HEK293T (cell line): ENCODE measurements at regions not wholly inside any gene's neighbourhood (a gene's known extent, or its start where the extent isn't known, plus 50 kb on each side); places are given as distances from the start of the nearest gene placed in this dataset.

Source experiments
- CTCF ChIA-PET: fragments of 350-600 bp; formaldehyde crosslinking; extraction: SDS; loops from one replicate; lab custom pipeline; 2021; ENCODE audit warnings: antibody characterized with exemption, inconsistent platforms; lab: Yijun Ruan, JAX
- POLR2A ChIA-PET: fragments of 350-600 bp; formaldehyde crosslinking; extraction: SDS; loops from one replicate; lab custom pipeline; 2020; ENCODE audit warnings: antibody characterized with exemption, inconsistent platforms; lab: Yijun Ruan, JAX
- DNase-seq: peaks from one replicate; pipeline ENCODE4 v3.0.0; 2012; ENCODE audit warnings: mixed read lengths; ENCODE audit errors: extremely low spot score
- ARNT ChIP-seq: fragments of 450-650 bp; IDR thresholded peaks from 2 replicates; pipeline ENCODE4 v1.6.1; 2017; ENCODE audit warnings: mild to moderate bottlenecking
- BHLHE40 ChIP-seq: fragments of 450-650 bp; IDR thresholded peaks from 2 replicates; pipeline ENCODE4 v1.6.1; 2016; ENCODE audit warnings: mild to moderate bottlenecking, moderate library complexity, borderline replicate concordance
- CTBP1 ChIP-seq: fragments of 450-650 bp; IDR thresholded peaks from 2 replicates; pipeline ENCODE4 v1.6.1; 2016; ENCODE audit warnings: borderline replicate concordance
- ELF4 ChIP-seq: fragments of 450-650 bp; IDR thresholded peaks from 2 replicates; pipeline ENCODE4 v1.6.1; 2017; ENCODE audit warnings: antibody characterized with exemption
- FOXA1 ChIP-seq: fragments of 450-650 bp; IDR thresholded peaks from 2 replicates; pipeline ENCODE4 v1.6.1; 2016; ENCODE audit warnings: mild to moderate bottlenecking
- FOXK2 ChIP-seq: fragments of 450-650 bp; IDR thresholded peaks from 2 replicates; pipeline ENCODE4 v1.6.1; 2016; ENCODE audit warnings: mild to moderate bottlenecking
- FOXM1 ChIP-seq: fragments of 450-650 bp; IDR thresholded peaks from 2 replicates; pipeline ENCODE4 v1.6.1; 2017; ENCODE audit warnings: mild to moderate bottlenecking, borderline replicate concordance
- HDGF ChIP-seq: fragments of 450-650 bp; IDR thresholded peaks from 2 replicates; pipeline ENCODE4 v1.6.1; 2017; ENCODE audit warnings: antibody characterized with exemption, borderline replicate concordance
- L3MBTL2 ChIP-seq: fragments of 450-650 bp; conservative IDR thresholded peaks from 2 replicates; pipeline ENCODE4 v1.6.1; 2016; ENCODE audit warnings: mild to moderate bottlenecking
- LEF1 ChIP-seq: fragments of 450-650 bp; IDR thresholded peaks from 2 replicates; pipeline ENCODE4 v1.6.1; 2017; ENCODE audit warnings: mild to moderate bottlenecking, borderline replicate concordance
- NFRKB ChIP-seq: fragments of 450-650 bp; IDR thresholded peaks from 2 replicates; pipeline ENCODE4 v1.6.1; 2016; ENCODE audit warnings: mild to moderate bottlenecking, moderate library complexity
- PKNOX1 ChIP-seq: fragments of 450-650 bp; IDR thresholded peaks from 2 replicates; pipeline ENCODE4 v1.6.1; 2016
- SP1 ChIP-seq: fragments of 450-650 bp; IDR thresholded peaks from 2 replicates; pipeline ENCODE4 v1.6.1; 2017
- SUZ12 ChIP-seq: fragments of 450-650 bp; IDR thresholded peaks from 2 replicates; pipeline ENCODE4 v1.6.1; 2016; ENCODE audit warnings: mild to moderate bottlenecking
- TARDBP ChIP-seq: fragments of 450-650 bp; IDR thresholded peaks from 2 replicates; pipeline ENCODE4 v1.6.1; 2016
- ZNF384 ChIP-seq: fragments of 450-650 bp; IDR thresholded peaks from 2 replicates; pipeline ENCODE4 v1.6.1; 2016

GRCh38 chrX:2587146-2587545, 86.4 kb upstream of the DHRSX start:
- no peak for DNase-seq
- no peak for TF ChIP-seq FOXM1
- TF ChIP-seq NFRKB: no peak
- TF ChIP-seq CTBP1: no peak
- no peak for TF ChIP-seq BHLHE40
- no peak for TF ChIP-seq ARNT
- no peak for TF ChIP-seq TARDBP
- TF ChIP-seq FOXK2: no peak
- TF ChIP-seq ELF4: no peak
- POLR2A ChIA-PET: no interaction called here
- CTCF ChIA-PET: no interaction called here

- POLR2A ChIA-PET: no interaction called here
- CTCF ChIA-PET: no interaction called here
- DNase-seq: no peak
Measured at GRCh38 chrX:2585158-2585470, 84.3 kb upstream of the DHRSX start.

GRCh38 chrX:2584251-2585157, 83.7 kb upstream of the DHRSX start:
- POLR2A ChIA-PET: no interaction called here

More at GRCh38 chrX:2585158-2585470, 84.3 kb upstream of the DHRSX start:
- TF ChIP-seq NFRKB (no peak), ZNF384 (no peak), CTBP1 (no peak), LEF1 (no peak), HDGF (no peak), SP1 (no peak), ELF4 (no peak), BHLHE40 (no peak)

GRCh38 chrX:2583194-2584162, 82.7 kb upstream of the DHRSX start:
- DNase-seq: no peak
- CTCF ChIA-PET: no interaction called here
- no peak for TF ChIP-seq SUZ12
- no peak for TF ChIP-seq L3MBTL2
- POLR2A ChIA-PET: no interaction called here

More at GRCh38 chrX:2584251-2585157, 83.7 kb upstream of the DHRSX start:
- no peak for TF ChIP-seq PKNOX1
- TF ChIP-seq TARDBP: no peak
- TF ChIP-seq LEF1: no peak
- TF ChIP-seq ELF4: no peak
- no peak for TF ChIP-seq ZNF384
- no peak for TF ChIP-seq HDGF
- TF ChIP-seq CTBP1: no peak
- no peak for TF ChIP-seq FOXA1
- no peak for TF ChIP-seq ARNT
- no peak for TF ChIP-seq FOXK2
- TF ChIP-seq BHLHE40: no peak
- no peak for TF ChIP-seq FOXM1
- no peak for TF ChIP-seq SP1
- TF ChIP-seq L3MBTL2: no peak
- no peak for TF ChIP-seq NFRKB
- no peak for DNase-seq
- CTCF ChIA-PET: no interaction called here

- ChIA-PET POLR2A (no interaction called here), CTCF (no interaction called here)
- TF ChIP-seq CTBP1 (no peak), PKNOX1 (no peak), FOXA1 (no peak), FOXM1 (no peak), NFRKB (no peak), ELF4 (no peak), HDGF (no peak), SP1 (no peak), LEF1 (no peak), BHLHE40 (no peak), ARNT (no peak), SUZ12 (no peak), TARDBP (no peak), FOXK2 (no peak), ZNF384 (no peak), L3MBTL2 (no peak)
- DNase-seq: no peak
Measured at GRCh38 chrX:2582667-2583066, 81.9 kb upstream of the DHRSX start.

GRCh38 chrX:2581296-2581695, 80.5 kb upstream of the DHRSX start:
- no peak for DNase-seq
- no peak for TF ChIP-seq SP1
- TF ChIP-seq ZNF384: no peak
- TF ChIP-seq ELF4: no peak
- no peak for TF ChIP-seq TARDBP
- CTCF ChIA-PET: no interaction called here
- POLR2A ChIA-PET: no interaction called here

- no peak for DNase-seq
- no peak for TF ChIP-seq ELF4
- TF ChIP-seq SP1: no peak
- TF ChIP-seq SUZ12: no peak
- TF ChIP-seq HDGF: no peak
- no peak for TF ChIP-seq FOXK2
- no peak for TF ChIP-seq FOXA1
- CTCF ChIA-PET: no interaction called here
- POLR2A ChIA-PET: no interaction called here
Measured at GRCh38 chrX:2578864-2579263, 78.1 kb upstream of the DHRSX start.
